Kidney epithelial cell (primary cell): ENCODE measurements at regions not wholly inside any gene's neighbourhood (a gene's known extent, or its start where the extent isn't known, plus 50 kb on each side); places are given as distances from the start of the nearest gene placed in this dataset.

Source experiments
- DNase-seq: peaks from one replicate; pipeline ENCODE4 v3.0.0-alpha.2; 2010; ENCODE audit warnings: low read depth
- H3K27me3 ChIP-seq: 2 replicates; pipeline ENCODE4 v1.6.0; 2011; ENCODE audit warnings: low read length; ENCODE audit not compliant: control insufficient read depth, insufficient read depth
- H3K36me3 ChIP-seq: 2 replicates; pipeline ENCODE4 v1.5.1; 2011; ENCODE audit warnings: low read length; ENCODE audit not compliant: control insufficient read depth, insufficient read depth
- H3K4me3 ChIP-seq: 2 replicates; pipeline ENCODE4 v1.5.1; 2011; ENCODE audit warnings: low read depth, mild to moderate bottlenecking, control low read depth, low read length
- CTCF ChIP-seq: IDR thresholded peaks from 2 replicates; pipeline ENCODE4 v1.5.1; 2011; ENCODE audit warnings: mild to moderate bottlenecking, moderate library complexity, low read length, control low read depth, inconsistent platforms; ENCODE audit not compliant: insufficient read depth, poor library complexity, severe bottlenecking

GRCh38 chr10:4121502-4122380, 336.7 kb upstream of the KLF6 start:
- H3K4me3 ChIP-seq = no peak overlapping the region
- H3K27me3 ChIP-seq = no peaks in the 10 kb centered on the region
- no peak for DNase-seq
- no peaks in the 10 kb centered on the region for H3K36me3 ChIP-seq
- TF ChIP-seq CTCF = no peak

- no peaks in the 10 kb centered on the region for H3K27me3 ChIP-seq
- H3K36me3 ChIP-seq = no peaks in the 10 kb centered on the region
- no peak for DNase-seq
- TF ChIP-seq CTCF = no peak
- H3K4me3 ChIP-seq = no peak overlapping the region
Observed at GRCh38 chr10:4120096-4120853, 335.3 kb upstream of the KLF6 start.

- Histone ChIP-seq H3K36me3 (no peaks in the 10 kb centered on the region), H3K4me3 (no peak overlapping the region), H3K27me3 (no peaks in the 10 kb centered on the region)
- no peak for TF ChIP-seq CTCF
- no peak for DNase-seq
Observed at GRCh38 chr10:4119107-4119506, 334.1 kb upstream of the KLF6 start.

GRCh38 chr10:4117604-4118003, 332.6 kb upstream of the KLF6 start:
- TF ChIP-seq CTCF = no peak
- no peaks in the 10 kb centered on the region for H3K27me3 ChIP-seq
- H3K4me3 ChIP-seq = no peak overlapping the region
- H3K36me3 ChIP-seq = no peaks in the 10 kb centered on the region
- DNase-seq = no peak

GRCh38 chr10:4111643-4112042, 326.6 kb upstream of the KLF6 start:
- Histone ChIP-seq H3K27me3 (no peaks in the 10 kb centered on the region), H3K4me3 (no peak overlapping the region), H3K36me3 (no peaks in the 10 kb centered on the region)
- DNase-seq = no peak
- no peak for TF ChIP-seq CTCF
